Panc1 (cell line): ENCODE measurements at regions not wholly inside any gene's neighbourhood (a gene's known extent, or its start where the extent isn't known, plus 50 kb on each side); places are given as distances from the start of the nearest gene placed in this dataset.

Experiments used
- CTCF ChIP-seq: fragments of 450-650 bp; IDR thresholded peaks from 2 replicates; pipeline ENCODE4 v1.5.1; 2017; ENCODE audit warnings: mild to moderate bottlenecking
- POLR2AphosphoS5 ChIP-seq: IDR thresholded peaks from 2 replicates; pipeline ENCODE4 v1.6.1; 2012; ENCODE audit warnings: mild to moderate bottlenecking, low read depth, low read length, moderate library complexity
- REST ChIP-seq, 2 experiments: IDR thresholded peaks; 2 replicates each; pipeline ENCODE4 v1.6.1; 2011 to 2012; ENCODE audit warnings: low read depth in 2 of 2, control low read depth in 1 of 2, low read length in 1 of 2, mild to moderate bottlenecking in 1 of 2, moderate library complexity in 1 of 2; ENCODE audit not compliant: insufficient read depth in 1 of 2

GRCh38 chr5:135178476-135179155, 144.6 kb upstream of the PITX1 start:
- TF ChIP-seq CTCF (no peak), POLR2AphosphoS5 (no peak), REST (IDR thresholded peaks at IDR 0.05; ENCODE audit: insufficient read depth in 1 of 2, low read depth in 2 of 2, low read length in 1 of 2) (no peak)
